Caki2 (cell line): ENCODE measurements at regions not wholly inside any gene's neighbourhood (a gene's known extent, or its start where the extent isn't known, plus 50 kb on each side); places are given as distances from the start of the nearest gene placed in this dataset.
"Not testable (repeated sequence)": the region's sequence is repeated elsewhere in the genome, so short reads cannot be mapped to it uniquely, and the experiment has no call there.

Experiments used
- DNase-seq: peaks from one replicate; pipeline ENCODE4 v3.0.0-alpha.2; 2015; ENCODE audit warnings: low read depth
- in situ Hi-C: cut with HindIII; loops from 2 replicates; pipeline ENCODE4 v1.10.0; 2016; ENCODE audit warnings: low sequenced_read_pairs, low pct_unique_long_range_greater_than_20kb, mixed read lengths

DNA sequence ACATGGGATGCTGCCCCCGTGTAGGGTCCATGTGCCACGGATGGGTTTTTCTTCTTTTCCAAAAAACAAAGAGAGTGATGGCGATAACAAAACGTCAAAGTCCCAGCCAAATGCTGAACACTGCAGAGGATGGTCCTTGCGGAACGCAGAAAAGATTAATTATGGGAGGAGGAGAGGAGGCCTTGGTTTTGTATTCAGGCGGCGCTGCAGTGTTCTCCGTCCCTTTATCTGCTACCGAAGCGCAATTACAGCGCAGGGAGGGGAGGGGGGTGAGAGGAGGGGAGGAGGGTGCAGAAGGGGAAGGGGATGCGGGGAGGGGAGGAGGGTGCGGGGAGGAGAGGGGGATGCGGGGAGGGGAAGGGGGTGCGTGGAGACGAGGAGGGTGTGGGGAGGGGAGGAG, 131.8 kb upstream of the PRKCQ start:
- DNase-seq, result no peak
- in situ Hi-C loops, result no loop called here

- in situ Hi-C loops, result no loop called here
- DNase-seq, result no peak
Measured at GRCh38 chr10:6711408-6711841, 131.3 kb upstream of the PRKCQ start.

GRCh38 chr10:6707352-6707751, 127.3 kb upstream of the PRKCQ start:
- no peak for DNase-seq
- in situ Hi-C loops, result no loop called here

DNA sequence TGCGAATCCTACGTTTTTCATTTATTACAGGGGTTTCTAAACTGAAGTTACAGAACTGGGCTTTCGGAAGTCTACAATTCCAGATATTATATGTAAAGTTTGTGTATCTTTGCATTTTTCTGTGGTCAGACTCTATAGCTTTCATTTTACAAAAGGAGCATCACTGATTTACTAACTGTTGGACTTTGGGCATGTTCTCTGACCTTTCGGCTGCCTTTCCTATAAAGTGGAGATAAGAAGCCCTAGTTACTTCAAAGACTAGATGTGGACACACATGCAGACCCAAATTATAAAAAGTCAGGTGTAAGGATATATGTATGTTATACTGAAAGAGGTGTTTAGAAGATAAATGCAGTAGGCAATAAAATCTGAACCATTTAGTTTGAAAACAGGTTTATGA, 126.6 kb upstream of the PRKCQ start:
- DNase-seq, result no peak
- in situ Hi-C loops, result no loop called here

DNA sequence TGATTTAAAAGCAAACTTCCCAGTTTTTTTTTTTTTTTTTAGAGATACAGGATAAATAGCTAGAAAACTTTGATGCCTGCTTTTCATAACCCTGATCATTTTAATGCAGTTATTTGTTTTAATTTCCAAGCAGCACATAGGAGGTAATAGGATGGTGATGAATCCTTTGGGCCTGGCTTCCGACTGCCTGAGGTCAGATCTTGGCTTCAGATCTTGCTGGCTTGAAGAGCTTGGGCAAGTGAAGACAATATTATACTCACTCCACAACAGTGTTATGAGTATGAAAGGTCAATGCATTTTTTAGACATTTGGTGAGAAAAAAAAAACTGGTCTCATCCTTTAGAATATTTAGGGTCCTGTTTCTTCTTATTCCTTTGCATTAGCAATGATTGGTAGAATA, 124.8 kb upstream of the PRKCQ start:
- in situ Hi-C loops, result no loop called here
- DNase-seq, result no peak

DNA sequence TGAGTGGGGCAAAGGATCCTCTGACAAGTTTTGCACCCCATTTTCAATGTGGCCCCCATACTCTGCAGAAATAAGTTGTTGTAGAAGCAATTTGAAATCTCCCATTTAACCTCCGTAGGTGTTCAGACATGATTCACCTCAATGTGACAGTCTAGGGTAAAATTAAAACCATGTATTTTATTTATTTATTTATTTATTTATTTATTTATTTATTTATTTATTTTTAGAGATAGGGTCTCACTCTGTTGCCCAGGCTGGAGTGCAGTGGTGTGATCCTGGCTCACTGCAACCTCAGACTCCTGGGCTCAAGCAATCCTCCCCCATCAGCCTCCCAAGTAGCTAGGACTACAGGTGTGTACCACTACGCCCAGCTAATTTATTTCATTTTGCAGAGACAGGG, 122.8 kb upstream of the PRKCQ start:
- DNase-seq, in situ Hi-C loops: not testable (repeated sequence)

GRCh38 chr10:6702030-6702429, 122.0 kb upstream of the PRKCQ start:
- in situ Hi-C loops, result no loop called here
- DNase-seq, result no peak

DNA sequence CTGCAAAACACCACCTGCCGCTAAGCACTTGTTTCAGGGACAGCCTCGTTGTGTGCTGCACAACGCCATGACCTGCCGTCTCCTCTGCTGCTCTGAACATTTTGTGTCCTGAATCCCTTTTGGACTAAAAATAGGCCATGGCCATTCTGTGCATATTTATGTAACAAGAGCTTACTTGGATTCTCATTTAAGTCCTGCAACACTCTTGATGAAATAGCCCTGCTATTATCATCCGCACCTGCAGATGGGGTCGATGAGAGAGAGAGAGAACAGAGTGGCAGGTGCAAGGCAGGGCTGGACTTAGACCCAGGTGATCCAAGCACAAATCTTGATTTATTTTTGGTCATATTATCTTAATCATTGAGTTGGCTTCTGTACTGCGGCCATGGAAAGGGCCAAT, 121.2 kb upstream of the PRKCQ start:
- DNase-seq, result peak; percentile 18
- in situ Hi-C loops, result no loop called here

DNA sequence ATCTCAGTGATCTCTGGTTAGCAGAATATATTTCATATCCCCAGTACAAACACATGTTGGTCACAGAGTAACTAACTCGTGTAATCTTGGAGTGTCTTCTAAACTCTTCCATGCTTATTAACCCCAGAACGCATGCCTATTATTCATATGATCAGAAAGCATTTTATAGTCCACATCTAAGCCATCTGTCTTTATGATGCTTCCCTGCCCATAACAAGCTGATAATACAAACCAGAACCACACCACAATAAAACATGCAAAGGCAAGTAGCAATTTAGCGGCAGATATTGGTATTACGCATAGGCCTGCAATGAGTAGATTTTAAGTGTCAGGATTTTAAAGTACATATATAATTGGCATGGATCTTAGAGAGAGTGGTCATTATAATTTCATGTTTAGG, 120.0 kb upstream of the PRKCQ start:
- no peak for DNase-seq
- in situ Hi-C loops, result no loop called here

DNA sequence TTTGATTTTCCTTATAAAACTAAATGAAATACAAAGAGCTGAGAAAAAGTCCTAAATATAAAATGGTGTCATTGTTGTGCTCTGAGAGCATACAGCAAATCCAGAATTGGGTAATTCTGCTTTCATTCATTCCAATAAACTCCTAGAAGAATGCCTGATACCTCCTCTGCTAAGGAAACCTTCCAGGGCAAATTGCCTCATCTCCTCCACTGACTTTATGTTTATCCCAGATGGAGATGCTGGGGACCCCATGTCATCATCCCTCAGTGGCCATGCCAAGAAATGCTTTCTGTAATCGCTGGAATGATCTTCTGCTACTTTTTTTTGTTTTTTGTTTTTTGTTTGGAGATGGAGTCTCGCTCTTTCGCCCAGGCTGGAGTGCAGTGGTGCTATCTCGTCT, 119.3 kb upstream of the PRKCQ start:
- in situ Hi-C loops, result no loop called here
- DNase-seq, result no peak

DNA sequence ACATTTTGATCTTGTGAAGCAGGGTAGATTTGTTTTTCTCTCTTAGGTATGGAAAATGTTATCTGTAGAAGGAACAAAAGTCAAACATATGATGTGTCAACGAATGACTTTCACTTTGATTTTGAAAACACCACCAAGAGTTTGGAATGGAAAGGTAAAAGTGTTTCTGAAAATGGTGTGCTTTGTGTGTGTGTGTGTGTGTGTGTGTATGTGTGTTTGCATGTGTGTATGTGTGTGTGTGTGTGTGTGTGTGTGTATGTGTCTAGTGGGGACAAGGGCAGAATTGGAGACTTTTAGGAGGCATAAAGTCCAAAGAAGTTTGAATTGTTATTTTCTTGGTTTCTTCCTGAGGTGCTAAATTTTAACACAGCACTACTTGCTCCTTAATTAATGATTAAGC, 115.4 kb upstream of the PRKCQ start:
- DNase-seq, result no peak
- in situ Hi-C loops, result no loop called here

GRCh38 chr10:6694447-6695140, 114.5 kb upstream of the PRKCQ start:
- DNase-seq, result no peak
- in situ Hi-C loops, result no loop called here

DNA sequence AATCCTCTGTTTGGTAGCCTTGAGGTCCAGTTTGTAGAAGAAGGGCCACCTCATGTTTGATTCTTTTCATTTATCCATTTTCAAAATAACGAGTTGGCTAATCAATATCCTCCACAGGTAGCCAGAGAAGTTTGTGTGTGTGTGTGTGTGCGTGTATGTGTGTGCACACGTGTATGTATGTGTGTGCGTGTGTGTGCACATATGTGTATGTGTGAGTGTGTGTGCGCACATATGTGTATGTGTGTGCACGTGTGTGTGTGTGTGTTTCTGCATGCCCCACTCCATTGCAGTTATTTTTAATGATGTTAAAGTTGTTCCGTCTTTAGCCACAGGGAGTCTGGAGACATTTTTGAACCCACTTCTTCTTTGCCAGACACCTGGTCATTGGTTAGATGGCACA, 112.8 kb upstream of the PRKCQ start:
- in situ Hi-C loops, result no loop called here
- no peak for DNase-seq

GRCh38 chr10:6692103-6692502, 112.0 kb upstream of the PRKCQ start:
- in situ Hi-C loops, result no loop called here
- DNase-seq, result no peak

DNA sequence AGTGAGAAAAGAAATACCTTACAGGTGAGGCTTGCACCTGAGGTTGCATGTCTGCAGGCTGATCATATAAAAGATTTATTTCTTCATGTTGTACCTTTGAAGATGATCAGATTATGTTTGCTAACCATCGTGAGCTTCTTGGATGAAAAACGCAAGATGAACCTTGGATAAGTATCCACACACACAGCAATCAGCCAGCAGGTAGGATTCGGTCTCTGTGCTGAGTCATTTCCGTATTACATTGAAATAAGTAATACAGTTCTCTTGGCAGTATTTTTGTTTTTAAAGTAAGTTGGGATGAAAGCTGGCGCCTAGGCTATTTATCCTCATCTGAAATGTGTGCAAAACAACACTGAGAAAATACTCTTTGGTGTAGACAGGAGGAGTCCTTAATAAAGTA, 109.0 kb upstream of the PRKCQ start:
- no peak for DNase-seq
- in situ Hi-C loops, result no loop called here

DNA sequence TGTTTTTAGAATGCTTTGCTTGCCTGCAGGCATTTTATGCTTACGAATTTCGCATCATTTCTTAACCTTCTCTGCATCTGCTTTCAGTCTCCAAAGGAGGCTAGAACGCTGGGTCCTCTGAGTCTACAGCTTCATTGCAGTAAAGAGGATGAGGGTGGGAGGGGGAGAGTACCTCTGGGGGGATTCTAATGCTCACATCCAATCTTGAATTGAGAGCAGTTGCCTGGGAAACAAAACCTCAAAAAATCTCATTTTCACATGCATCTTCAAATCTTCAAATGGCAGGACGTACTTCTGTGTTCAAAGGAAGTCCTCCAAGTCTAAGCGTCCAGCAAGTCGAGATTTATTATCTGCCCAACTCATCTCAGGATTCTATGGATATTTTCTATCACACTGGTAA, 100.7 kb upstream of the PRKCQ start:
- DNase-seq, result no peak
- in situ Hi-C loops, result no loop called here

GRCh38 chr10:6678956-6679355, 98.9 kb upstream of the PRKCQ start:
- no peak for DNase-seq
- in situ Hi-C loops, result no loop called here

DNA sequence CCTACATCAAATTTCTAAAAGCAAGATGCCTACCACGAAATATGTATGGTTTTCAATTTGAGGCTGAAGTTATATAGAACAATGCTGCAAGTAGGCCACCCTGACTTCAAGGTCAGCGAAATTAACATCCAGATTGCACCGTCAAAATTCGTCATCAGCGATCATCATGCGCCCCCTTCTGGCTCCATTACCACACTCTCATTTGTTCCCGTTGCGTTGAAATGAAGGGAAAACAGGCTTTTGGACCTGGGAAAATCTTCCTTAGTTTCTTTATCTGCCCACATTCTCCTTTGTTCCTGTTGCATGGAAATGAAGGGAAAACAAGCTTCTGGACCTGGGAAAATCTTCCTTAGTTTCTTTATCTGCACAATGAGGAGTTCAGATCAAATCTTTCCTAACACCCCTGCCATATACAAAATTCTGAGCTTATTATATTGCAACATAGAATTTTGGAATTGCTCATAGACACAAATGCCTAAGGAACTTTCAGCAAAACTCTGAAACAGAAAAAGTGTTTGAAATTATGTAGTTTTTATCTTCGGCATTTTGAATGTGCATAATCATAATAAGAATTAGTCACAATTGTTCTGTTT, 98.2 kb upstream of the PRKCQ start:
- in situ Hi-C loops, result no loop called here
- peak; percentile 42 for DNase-seq

- in situ Hi-C loops, result not testable (repeated sequence)
Measured at GRCh38 chr10:6677129-6677528, 97.1 kb upstream of the PRKCQ start.

DNA sequence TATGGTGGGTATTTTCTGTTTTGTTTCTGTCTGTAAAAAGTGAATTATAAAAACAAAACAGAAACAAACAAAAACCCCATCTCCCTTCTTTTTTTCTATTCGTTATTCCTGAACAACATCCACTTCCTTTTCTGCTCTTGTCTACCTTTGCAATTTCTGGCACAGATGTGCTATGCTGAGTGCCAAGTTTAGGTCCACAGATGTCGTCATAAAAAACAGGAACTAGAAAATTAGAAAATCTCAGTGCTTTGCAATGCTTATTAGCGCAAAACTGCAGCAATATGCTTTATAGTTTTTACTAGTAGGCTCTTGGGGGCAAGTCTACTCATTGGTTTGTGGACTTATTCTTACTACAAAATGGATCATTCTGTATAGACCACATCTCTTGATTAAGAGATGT, 94.2 kb upstream of the PRKCQ start:
- in situ Hi-C loops, result no loop called here

More at GRCh38 chr10:6677129-6677528, 97.1 kb upstream of the PRKCQ start:
- DNase-seq, result not testable (repeated sequence)

More for the DNA sequence above, 94.2 kb upstream of the PRKCQ start:
- DNase-seq, result no peak
